RPMI8226 (cell line): ENCODE measurements at regions not wholly inside any gene's neighbourhood (a gene's known extent, or its start where the extent isn't known, plus 50 kb on each side); places are given as distances from the start of the nearest gene placed in this dataset.

Source experiments
- DNase-seq: peaks from one replicate; pipeline ENCODE4 v3.0.0-alpha.2; 2015

DNA sequence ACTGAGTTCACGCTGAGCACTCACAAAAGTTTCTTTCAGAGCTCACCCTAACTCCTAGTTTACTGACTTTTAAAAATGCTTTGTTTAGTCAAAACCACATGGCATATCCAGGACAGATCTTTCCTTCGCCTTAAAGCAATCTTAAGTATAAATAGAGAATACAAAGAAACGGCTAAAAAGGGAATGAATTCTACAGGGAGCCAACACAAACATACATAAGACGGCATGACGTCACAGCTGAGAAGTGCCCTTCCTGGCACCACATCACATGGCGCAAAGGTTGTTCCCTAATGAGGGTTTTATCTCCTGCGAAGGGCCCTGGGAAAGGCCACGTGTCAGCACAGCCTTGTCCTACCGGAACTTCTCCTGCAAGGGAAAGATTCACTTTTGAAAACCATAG lies 141.3 kb downstream of the IRX1 start:
- no peak for DNase-seq

GRCh38 chr5:3738919-3739318 lies 143.3 kb downstream of the IRX1 start:
- DNase-seq = no peak

- no peak for DNase-seq
Observed at GRCh38 chr5:3740546-3741373, 145.1 kb downstream of the IRX1 start.

- no peak for DNase-seq
Observed at GRCh38 chr5:3741374-3741770, 145.7 kb downstream of the IRX1 start.

GRCh38 chr5:3742750-3743149 lies 147.1 kb downstream of the IRX1 start:
- DNase-seq = no peak

- DNase-seq = no peak
Observed at GRCh38 chr5:3751846-3752245, 156.2 kb downstream of the IRX1 start.

DNA sequence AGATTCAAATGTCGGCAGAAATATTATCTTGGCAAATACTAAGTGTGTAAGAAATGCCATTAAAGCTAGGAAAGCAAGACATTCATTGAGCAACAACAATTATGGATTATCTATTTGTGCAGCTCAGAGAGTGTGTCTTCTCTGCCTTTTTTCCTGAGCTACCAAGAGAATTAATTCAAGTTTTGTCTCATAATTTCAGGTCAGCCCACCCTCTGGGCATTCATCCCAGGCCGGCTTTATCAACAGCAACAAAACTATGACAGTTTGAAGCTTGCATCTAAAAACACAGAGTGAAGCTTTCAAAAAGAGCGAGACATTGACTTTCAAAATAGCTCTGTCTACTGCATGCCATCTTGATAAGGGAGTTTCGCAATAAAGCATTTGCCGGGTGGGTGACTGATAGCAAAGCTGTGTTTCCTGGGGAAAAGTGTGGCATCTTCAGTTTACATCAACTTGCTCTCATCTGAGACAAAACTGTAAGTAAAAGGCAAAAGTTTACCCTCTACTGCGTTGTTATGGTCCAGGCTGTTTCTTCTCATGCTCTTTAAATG lies 182.4 kb downstream of the IRX1 start:
- DNase-seq = no peak

GRCh38 chr5:3778945-3779344 lies 183.3 kb downstream of the IRX1 start:
- no peak for DNase-seq

- no peak for DNase-seq
Observed at GRCh38 chr5:3780278-3780677, 184.6 kb downstream of the IRX1 start.

- DNase-seq = no peak
Observed at GRCh38 chr5:3780907-3781306, 185.3 kb downstream of the IRX1 start.

GRCh38 chr5:3784854-3785253 lies 189.2 kb downstream of the IRX1 start:
- no peak for DNase-seq

DNA sequence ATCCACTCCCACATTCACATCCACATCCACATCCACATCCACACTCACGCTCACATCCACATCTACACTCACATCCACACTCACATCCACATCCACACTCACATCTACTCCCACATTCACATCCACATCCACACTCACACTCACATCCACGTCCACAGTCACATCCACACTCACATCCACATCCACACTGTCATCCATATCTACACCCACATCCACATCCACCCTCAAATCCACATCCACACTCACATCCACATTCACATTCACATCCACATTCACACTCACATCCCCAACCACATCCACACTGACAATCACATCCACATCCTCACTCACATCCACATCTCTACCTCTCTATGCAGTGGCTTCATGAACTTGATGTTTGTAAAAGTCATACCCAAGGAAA lies 190.5 kb downstream of the IRX1 start:
- DNase-seq = no peak

DNA sequence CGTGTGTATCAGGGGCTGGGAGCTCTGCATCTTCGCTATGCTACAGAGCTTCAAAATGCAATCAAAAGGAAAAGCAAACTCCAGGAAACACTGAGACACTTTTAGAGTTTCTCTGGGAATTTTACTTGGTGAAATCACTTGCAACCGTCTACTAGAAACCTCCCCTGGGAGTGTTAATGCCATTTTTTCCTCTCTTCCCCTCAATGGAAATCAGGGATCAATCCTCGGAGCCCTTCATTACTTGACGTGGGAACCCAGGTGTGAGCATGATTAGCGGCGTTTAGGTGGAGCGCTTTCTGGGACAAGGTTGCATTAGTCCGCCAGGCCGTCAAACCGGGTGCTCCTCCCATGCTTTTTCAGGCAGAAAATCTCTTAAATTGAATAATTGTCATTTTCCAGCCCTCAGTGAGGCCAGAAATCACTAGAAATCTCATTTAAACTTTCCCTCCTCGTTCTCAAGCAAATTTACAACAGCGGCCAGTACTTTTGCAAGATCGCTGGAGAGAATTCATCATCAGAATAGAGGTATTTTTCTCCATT lies 191.3 kb downstream of the IRX1 start:
- no peak for DNase-seq

DNA sequence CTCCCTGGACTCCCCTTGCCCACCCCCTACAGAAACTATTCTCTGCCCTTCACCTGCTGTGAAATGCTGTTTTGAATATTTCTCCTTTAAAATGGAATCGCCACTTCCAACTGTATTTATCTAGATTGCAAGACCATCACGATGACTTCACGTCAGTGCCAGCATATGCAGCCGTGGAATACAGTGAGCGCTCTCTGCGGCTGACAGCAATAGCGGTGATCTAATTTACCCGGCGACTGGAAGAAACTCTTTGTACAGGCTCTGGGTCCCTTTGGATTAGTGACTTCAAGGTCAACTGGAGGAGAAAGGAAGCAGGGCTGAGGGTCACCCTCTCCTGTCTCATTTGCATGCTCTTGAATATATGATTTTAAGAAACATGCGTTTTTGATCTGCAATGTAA lies 192.0 kb downstream of the IRX1 start:
- no peak for DNase-seq

DNA sequence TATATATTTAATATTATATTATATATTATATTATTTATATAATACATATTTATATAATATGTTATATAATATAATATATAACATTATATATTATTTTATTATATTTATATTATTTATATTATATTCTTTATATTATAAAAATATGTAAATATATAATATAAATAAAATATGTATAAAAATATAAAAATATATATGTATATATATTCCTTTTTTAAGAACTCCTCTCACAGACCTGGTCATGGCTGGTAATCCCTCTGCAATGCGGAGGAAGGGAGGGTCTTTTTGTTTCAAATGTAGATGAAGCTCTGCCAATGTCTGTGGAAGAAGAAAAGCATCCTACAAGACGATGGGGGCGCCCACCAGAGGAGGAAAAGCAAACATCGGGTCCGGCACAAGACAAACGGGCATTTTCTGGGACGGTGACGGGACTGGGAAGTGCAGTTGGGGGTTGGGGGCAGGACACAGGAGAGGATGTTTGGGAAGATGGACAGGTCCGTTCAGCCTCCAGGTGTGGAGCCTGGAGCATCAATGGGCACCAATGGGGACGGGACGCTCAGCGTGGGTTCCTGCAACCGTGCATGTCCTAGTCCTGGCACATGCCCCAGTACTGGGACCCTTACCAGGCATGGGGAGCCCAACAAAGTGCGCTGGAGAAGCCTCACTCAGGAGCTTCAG lies 194.0 kb downstream of the IRX1 start:
- no peak for DNase-seq

DNA sequence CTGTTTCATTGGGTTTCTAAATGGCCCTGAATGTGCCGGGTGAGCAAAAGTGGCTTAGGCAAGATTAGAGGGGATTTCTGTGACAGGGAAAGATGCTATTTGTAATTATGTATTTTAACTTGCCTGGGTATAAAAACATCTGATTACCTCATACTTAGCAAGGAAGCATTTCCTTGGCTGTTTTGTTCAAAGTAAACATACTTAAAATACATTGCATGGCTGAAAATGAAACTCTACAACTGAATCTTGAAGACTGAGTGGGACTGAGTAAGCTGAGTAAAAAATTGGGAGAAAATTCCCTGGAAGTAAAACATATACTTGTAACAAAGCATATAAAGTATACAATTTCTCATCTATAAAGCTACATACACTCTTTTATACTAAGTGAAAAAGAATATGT lies 197.5 kb downstream of the IRX1 start:
- DNase-seq = no peak

DNA sequence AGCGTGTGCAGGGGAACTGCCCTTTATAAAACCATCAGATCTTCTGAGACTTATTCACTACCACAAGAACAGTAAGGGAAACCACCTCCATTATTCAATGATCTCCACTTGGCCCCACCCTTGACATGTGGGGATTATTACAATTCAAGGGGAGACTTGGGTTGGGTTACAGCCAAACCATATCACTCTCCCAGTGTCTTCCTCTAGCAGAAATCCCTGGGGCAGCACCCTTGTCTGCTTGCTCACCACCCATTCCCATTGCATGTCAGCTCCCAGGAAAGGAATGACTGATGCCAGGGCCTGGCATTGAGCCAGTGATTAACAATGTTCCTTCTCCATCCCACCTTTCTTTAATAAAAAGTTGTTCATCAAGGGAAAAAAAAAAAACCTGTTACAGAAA lies 199.0 kb downstream of the IRX1 start:
- DNase-seq = no peak

- no peak for DNase-seq
Observed at GRCh38 chr5:3796736-3797135, 201.1 kb downstream of the IRX1 start.

DNA sequence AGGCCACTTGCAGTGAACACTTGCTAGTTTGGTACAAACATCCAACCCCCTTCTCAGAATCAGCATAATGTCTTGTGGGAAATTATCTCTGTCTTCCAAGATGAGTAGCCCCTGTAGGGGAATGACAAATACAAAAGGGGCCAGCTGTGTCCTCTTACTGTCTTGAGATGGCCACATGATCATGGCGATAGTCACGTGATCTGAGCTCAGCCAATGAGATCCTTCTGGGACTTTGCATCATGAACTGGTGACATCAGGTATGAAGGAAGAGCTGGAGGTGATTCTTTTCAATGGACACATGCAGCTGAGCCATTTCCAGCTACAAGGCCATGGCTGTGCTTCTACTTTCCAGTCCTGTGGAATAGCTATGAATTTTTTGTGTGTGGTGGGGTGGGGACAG lies 206.3 kb downstream of the IRX1 start:
- no peak for DNase-seq

DNA sequence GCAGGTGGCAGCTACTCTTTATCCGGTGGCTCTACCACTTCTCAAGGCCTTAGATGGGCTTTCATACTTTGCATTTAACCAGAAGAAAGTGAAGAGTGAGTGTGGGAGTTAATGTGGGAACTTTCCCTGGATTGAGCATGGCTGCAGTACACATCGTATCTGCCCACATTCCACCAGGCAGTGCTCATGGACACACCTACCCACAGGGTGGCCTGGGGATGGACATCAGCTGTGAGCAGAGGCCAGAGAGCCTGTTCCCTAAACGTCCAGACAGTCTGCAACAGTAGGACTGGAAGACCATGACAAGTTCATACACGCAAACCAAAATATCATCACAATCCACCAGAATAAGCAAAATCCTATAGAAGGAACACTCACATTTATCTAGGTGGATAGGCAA lies 213.8 kb downstream of the IRX1 start:
- no peak for DNase-seq

GRCh38 chr5:3811116-3811515 lies 215.5 kb downstream of the IRX1 start:
- no peak for DNase-seq

DNA sequence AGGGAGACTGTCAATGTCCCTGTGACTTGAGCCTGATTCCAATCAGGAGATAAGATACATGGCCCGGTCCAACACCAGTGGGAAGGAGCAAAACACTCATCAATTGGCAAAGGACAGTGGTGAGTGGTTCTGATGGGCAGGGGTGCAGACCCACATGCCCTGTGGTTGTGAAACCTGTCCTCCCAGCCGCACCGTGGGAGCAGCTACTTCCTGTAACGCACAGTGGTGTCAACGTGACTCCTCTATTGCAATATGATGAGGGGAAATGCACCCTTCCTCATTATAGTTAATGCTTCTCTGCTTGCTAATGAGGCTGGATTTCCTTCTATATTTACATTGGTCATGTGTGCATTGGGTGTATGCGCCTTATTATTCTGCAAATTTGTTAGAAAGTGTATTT lies 223.0 kb downstream of the IRX1 start:
- no peak for DNase-seq

DNA sequence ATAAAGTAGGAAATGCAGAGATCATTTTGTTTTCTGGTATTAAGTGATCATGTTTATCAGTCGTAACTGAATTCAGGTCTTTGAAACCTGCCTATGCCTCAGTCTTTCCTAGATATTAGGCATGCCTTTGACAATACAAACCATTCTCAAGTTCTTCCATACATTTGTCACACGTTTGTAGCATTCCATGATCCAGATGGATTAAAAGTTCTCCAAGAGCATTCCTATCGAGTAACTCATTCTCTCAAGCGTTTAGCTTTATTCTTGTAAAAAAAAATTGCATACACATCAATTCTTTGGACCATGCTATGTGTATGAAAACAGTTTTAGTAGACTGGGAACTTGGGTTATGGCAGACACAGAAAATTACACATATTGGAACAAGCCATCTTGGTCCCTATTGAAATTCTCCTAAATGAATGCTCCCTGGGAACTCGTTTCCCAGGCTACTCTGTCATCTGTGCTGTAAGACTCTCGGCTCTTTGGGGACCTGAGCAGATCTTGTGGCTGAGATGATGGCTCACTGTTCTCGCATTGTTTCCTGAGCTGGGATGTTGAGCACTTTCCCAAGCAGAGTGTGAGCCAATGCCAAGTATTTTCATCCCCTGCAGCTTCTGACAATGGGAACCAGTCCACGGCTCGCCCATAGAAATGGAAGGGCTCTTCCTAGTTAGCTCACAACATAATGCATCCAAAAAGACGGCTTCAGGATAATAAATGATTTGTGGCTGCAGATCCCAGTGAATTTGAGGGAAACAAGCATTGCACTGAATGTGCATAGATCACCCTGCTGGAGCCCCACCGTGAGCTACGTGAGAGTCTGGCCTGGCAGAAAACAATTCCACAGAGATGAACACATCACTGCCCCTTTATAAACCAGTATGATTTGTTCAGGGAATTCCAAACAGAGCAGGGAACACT lies 230.2 kb downstream of the IRX1 start:
- no peak for DNase-seq
